SK-N-SH treated with all-trans-retinoic acid at 6 μM for 48 hours (cell line): ENCODE measurements at regions not wholly inside any gene's neighbourhood (a gene's known extent, or its start where the extent isn't known, plus 50 kb on each side); places are given as distances from the start of the nearest gene placed in this dataset.

Experiments used
- CSDC2 ChIP-seq: fragments of 250-450 bp; sonication (Bioruptor Pico); IDR thresholded peaks from 2 replicates; pipeline ENCODE4 v1.5.0; 2020; ENCODE audit warnings: mild to moderate bottlenecking, moderate library complexity
- GLIS3 ChIP-seq: fragments of 250-450 bp; sonication (Bioruptor Pico); IDR thresholded peaks from 2 replicates; pipeline ENCODE4 v1.5.0; 2020; ENCODE audit warnings: mild to moderate bottlenecking, moderate library complexity
- PATZ1 ChIP-seq: fragments of 250-450 bp; sonication (Bioruptor Pico); IDR thresholded peaks from 2 replicates; pipeline ENCODE4 v1.8.0; 2020; ENCODE audit warnings: mild to moderate bottlenecking, moderate library complexity, borderline replicate concordance
- RARB ChIP-seq: fragments of 250-450 bp; sonication (Bioruptor Pico); IDR thresholded peaks from 2 replicates; pipeline ENCODE4 v1.8.0; 2021; ENCODE audit warnings: mild to moderate bottlenecking, moderate library complexity
- TCF4 ChIP-seq: fragments of 250-450 bp; sonication (Bioruptor Pico); IDR thresholded peaks from 2 replicates; pipeline ENCODE4 v1.8.0; 2021; ENCODE audit warnings: mild to moderate bottlenecking, moderate library complexity, borderline replicate concordance
- ZFP3 ChIP-seq: fragments of 250-450 bp; sonication (Bioruptor Pico); IDR thresholded peaks from 2 replicates; pipeline ENCODE4 v1.5.0; 2020; ENCODE audit warnings: mild to moderate bottlenecking, moderate library complexity
- ZFP30 ChIP-seq: fragments of 450-650 bp; formaldehyde crosslinking; IDR thresholded peaks from 2 replicates; pipeline ENCODE4 v1.5.0; 2022; ENCODE audit warnings: mild to moderate bottlenecking, moderate library complexity
- TF ChIP-seq, protein P1 (sequence below): fragments of 250-450 bp; sonication (Bioruptor Pico); IDR thresholded peaks from 2 replicates; pipeline ENCODE4 v1.8.0; 2021; ENCODE audit warnings: low read depth, mild to moderate bottlenecking, moderate library complexity, borderline replicate concordance

DNA sequence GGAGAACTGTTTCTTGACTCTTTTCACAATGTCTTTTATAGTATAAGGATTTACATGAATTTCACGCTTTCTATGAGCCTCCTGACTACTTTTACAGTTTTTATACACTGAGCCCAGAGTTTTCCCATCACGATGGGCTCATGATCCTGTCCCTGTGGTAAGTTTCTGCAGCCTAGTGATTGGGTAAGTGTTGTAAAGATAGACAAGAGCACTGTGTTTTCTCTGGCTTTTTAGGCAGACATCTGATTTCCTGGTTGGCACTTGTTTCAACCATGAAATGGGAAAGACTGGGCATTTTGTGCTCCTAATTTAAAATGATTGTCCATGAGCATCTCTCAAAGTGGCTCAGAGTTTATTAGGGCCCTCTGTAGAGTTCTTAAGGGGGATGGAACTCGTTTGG lies 299.0 kb downstream of the FAT3 start:
- TF ChIP-seq ZFP30 (CRISPR knock-in tag), result no peak
- no peak for TF ChIP-seq CSDC2
- no peak for TF ChIP-seq TCF4 (CRISPR knock-in tag)
- TF ChIP-seq, protein P1, sequence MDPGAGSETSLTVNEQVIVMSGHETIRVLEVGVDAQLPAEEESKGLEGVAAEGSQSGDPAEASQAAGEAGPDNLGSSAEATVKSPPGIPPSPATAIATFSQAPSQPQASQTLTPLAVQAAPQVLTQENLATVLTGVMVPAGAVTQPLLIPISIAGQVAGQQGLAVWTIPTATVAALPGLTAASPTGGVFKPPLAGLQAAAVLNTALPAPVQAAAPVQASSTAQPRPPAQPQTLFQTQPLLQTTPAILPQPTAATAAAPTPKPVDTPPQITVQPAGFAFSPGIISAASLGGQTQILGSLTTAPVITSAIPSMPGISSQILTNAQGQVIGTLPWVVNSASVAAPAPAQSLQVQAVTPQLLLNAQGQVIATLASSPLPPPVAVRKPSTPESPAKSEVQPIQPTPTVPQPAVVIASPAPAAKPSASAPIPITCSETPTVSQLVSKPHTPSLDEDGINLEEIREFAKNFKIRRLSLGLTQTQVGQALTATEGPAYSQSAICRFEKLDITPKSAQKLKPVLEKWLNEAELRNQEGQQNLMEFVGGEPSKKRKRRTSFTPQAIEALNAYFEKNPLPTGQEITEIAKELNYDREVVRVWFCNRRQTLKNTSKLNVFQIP (CRISPR knock-in tag), result no peak
- TF ChIP-seq GLIS3 (CRISPR knock-in tag), result no peak
- TF ChIP-seq ZFP3 (CRISPR knock-in tag), result no peak
- no peak for TF ChIP-seq RARB
- TF ChIP-seq PATZ1 (CRISPR knock-in tag), result no peak
